Neutrophil (primary cell): ENCODE measurements at regions not wholly inside any gene's neighbourhood (a gene's known extent, or its start where the extent isn't known, plus 50 kb on each side); places are given as distances from the start of the nearest gene placed in this dataset.

Source experiments
- H3K27ac ChIP-seq: fragments of 200-600 bp; sonication (generic); 2 replicates; pipeline ENCODE4 v1.5.1; 2016; ENCODE audit warnings: mild to moderate bottlenecking, moderate library complexity
- H3K27me3 ChIP-seq: fragments of 200-600 bp; sonication (generic); 2 replicates; pipeline ENCODE4 v1.6.0; 2016; ENCODE audit warnings: mild to moderate bottlenecking
- H3K36me3 ChIP-seq: fragments of 200-600 bp; sonication (generic); 2 replicates; pipeline ENCODE4 v1.5.1; 2017
- H3K4me1 ChIP-seq, 2 experiments: fragments of 200-600 bp in 1 of 2; sonication (generic) in 1 of 2; 1 replicate in 1 of 2; 2 replicates in 1 of 2; pipeline versions ENCODE4 v1.5.1 to v1.6.1; 2013 to 2016; ENCODE audit warnings: low read depth in 1 of 2, low read length in 1 of 2, mild to moderate bottlenecking in 1 of 2, moderate library complexity in 1 of 2; ENCODE audit not compliant: control insufficient read depth in 1 of 2, insufficient read depth in 1 of 2
- H3K4me3 ChIP-seq, 2 experiments: fragments of 200-600 bp in 1 of 2; sonication (generic) in 1 of 2; 1 replicate in 1 of 2; 2 replicates in 1 of 2; pipeline ENCODE4 v1.5.1; 2013 to 2016; ENCODE audit warnings: low read depth in 1 of 2, low read length in 1 of 2, mild to moderate bottlenecking in 1 of 2, moderate library complexity in 1 of 2
- H3K9me3 ChIP-seq: fragments of 200-600 bp; sonication (generic); 2 replicates; pipeline ENCODE4 v1.5.1; 2016
- CTCF ChIP-seq: fragments of 200-600 bp; sonication (generic); IDR thresholded peaks from 2 replicates; pipeline ENCODE4 v1.5.1; 2016; ENCODE audit warnings: antibody characterized with exemption

- Histone ChIP-seq H3K9me3 (no peaks in the 10 kb centered on the region), H3K4me1 (no peaks in the 10 kb centered on the region), H3K27ac (no peak overlapping the region)
These were observed 385.7 kb upstream of the NR2F2 start for GRCh38 chr15:95944661-95945255.

GRCh38 chr15:95946241-95946640 is 384.3 kb upstream of the NR2F2 start:
- TF ChIP-seq CTCF, result no peak
- Histone ChIP-seq H3K36me3 (no peaks in the 10 kb centered on the region), H3K27me3 (no peaks in the 10 kb centered on the region), H3K9me3 (no peaks in the 10 kb centered on the region), H3K4me1 (no peaks in the 10 kb centered on the region), H3K4me3 (no peak overlapping the region), H3K27ac (no peak overlapping the region)

More at GRCh38 chr15:95944661-95945255, 385.7 kb upstream of the NR2F2 start:
- Histone ChIP-seq H3K36me3 (no peaks in the 10 kb centered on the region), H3K4me3 (no peak overlapping the region), H3K27me3 (no peaks in the 10 kb centered on the region)
- no peak for TF ChIP-seq CTCF

DNA sequence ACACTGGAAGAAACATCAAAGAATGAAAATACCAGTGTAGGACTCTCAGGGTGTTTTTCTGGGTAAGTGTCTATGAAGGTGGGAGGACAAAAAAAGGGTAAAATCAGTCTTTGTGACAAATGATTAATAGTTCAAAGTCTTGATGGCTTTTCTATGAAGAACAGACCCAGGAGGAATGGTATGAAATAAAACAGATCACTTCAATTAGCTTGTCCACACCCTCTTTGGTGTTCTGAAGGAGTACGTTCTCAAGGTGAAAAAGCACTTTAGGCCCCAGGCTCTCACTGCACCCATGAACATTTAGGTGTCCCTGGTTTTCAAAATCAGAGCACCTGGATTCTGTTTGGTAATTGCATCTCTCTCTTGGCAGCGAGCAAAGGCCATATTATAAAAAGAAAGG is 383.6 kb upstream of the NR2F2 start:
- Histone ChIP-seq H3K36me3 (no peaks in the 10 kb centered on the region), H3K27me3 (no peaks in the 10 kb centered on the region), H3K4me1 (no peaks in the 10 kb centered on the region), H3K27ac (no peak overlapping the region), H3K4me3 (no peak overlapping the region), H3K9me3 (no peaks in the 10 kb centered on the region)
- TF ChIP-seq CTCF, result no peak

- no peaks in the 10 kb centered on the region for H3K9me3 ChIP-seq
- no peak overlapping the region for H3K4me3 ChIP-seq
- H3K27ac ChIP-seq, result no peak overlapping the region
- H3K4me1 ChIP-seq, result no peaks in the 10 kb centered on the region
- no peak for TF ChIP-seq CTCF
- H3K27me3 ChIP-seq, result no peaks in the 10 kb centered on the region
- no peaks in the 10 kb centered on the region for H3K36me3 ChIP-seq
These were observed 382.1 kb upstream of the NR2F2 start for GRCh38 chr15:95948411-95948810.

GRCh38 chr15:95953032-95953431 is 377.5 kb upstream of the NR2F2 start:
- Histone ChIP-seq H3K9me3 (no peaks in the 10 kb centered on the region), H3K36me3 (no peaks in the 10 kb centered on the region), H3K27me3 (no peaks in the 10 kb centered on the region), H3K4me3 (no peak overlapping the region), H3K27ac (no peak overlapping the region), H3K4me1 (no peaks in the 10 kb centered on the region)
- no peak for TF ChIP-seq CTCF

DNA sequence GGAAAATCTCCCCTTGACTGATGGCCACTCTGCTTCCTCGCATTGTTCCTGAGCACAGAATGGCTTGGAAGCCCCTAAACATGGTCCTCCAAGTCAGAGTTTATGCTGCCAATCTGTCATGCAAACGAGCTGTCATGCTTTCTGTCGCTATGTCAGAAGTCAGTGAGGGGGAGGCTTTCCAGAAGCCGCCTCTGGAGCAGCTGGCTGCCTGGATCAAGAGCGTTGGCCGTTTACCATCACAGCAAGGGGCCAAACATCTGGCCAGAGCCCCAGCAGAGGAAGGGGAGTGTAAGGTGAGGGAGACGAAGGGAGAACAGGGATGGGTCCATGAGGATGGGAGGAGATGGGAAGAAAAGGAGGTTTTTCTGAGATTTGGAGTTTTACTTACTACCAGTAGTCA is 372.6 kb upstream of the NR2F2 start:
- H3K4me1 ChIP-seq, result no peaks in the 10 kb centered on the region
- H3K27ac ChIP-seq, result no peak overlapping the region
- H3K36me3 ChIP-seq, result no peaks in the 10 kb centered on the region
- no peak overlapping the region for H3K4me3 ChIP-seq
- H3K27me3 ChIP-seq, result no peaks in the 10 kb centered on the region
- TF ChIP-seq CTCF, result no peak
- no peaks in the 10 kb centered on the region for H3K9me3 ChIP-seq
